BJ (cell line): ENCODE measurements at regions not wholly inside any gene's neighbourhood (a gene's known extent, or its start where the extent isn't known, plus 50 kb on each side); places are given as distances from the start of the nearest gene placed in this dataset.

Experiments
- CTCF ChIA-PET: fragments of 350-600 bp; formaldehyde crosslinking; extraction: SDS; loops from one replicate; lab custom pipeline; 2021; ENCODE audit warnings: antibody characterized with exemption, inconsistent platforms; lab: Yijun Ruan, JAX
- POLR2A ChIA-PET: fragments of 300-600 bp; sonication (Branson Sonifier 250); formaldehyde crosslinking; extraction: SDS; loops from one replicate; lab custom pipeline; 2021; ENCODE audit warnings: antibody characterized with exemption; lab: Charles Lee
- DNase-seq: peaks from one replicate; pipeline ENCODE4 v3.0.0-alpha.2; 2011; ENCODE audit warnings: low read depth
- H3K27me3 ChIP-seq: 2 replicates; pipeline ENCODE4 v1.6.0; 2011; ENCODE audit warnings: low read length; ENCODE audit not compliant: control insufficient read depth, insufficient read depth
- H3K36me3 ChIP-seq: 2 replicates; pipeline ENCODE4 v1.5.1; 2011; ENCODE audit warnings: low read length; ENCODE audit not compliant: control insufficient read depth, insufficient read depth
- H3K4me3 ChIP-seq: 2 replicates; pipeline ENCODE4 v1.5.1; 2011; ENCODE audit warnings: low read depth, mild to moderate bottlenecking, control low read depth, low read length
- TF ChIP-seq, protein P1 (sequence below): IDR thresholded peaks from 2 replicates; pipeline ENCODE4 v1.5.1; 2011; ENCODE audit warnings: low read depth, mild to moderate bottlenecking, control low read depth, inconsistent platforms, low read length, moderate library complexity; ENCODE audit not compliant: insufficient read depth

GRCh38 chr11:21839796-21840195 lies 353.1 kb upstream of the ANO5 start:
- no peak for DNase-seq
- no peak overlapping the region for H3K4me3 ChIP-seq
- POLR2A ChIA-PET, result no interaction called here
- CTCF ChIA-PET, result no interaction called here
- H3K27me3 ChIP-seq, result no peaks in the 10 kb centered on the region
- TF ChIP-seq, protein P1, sequence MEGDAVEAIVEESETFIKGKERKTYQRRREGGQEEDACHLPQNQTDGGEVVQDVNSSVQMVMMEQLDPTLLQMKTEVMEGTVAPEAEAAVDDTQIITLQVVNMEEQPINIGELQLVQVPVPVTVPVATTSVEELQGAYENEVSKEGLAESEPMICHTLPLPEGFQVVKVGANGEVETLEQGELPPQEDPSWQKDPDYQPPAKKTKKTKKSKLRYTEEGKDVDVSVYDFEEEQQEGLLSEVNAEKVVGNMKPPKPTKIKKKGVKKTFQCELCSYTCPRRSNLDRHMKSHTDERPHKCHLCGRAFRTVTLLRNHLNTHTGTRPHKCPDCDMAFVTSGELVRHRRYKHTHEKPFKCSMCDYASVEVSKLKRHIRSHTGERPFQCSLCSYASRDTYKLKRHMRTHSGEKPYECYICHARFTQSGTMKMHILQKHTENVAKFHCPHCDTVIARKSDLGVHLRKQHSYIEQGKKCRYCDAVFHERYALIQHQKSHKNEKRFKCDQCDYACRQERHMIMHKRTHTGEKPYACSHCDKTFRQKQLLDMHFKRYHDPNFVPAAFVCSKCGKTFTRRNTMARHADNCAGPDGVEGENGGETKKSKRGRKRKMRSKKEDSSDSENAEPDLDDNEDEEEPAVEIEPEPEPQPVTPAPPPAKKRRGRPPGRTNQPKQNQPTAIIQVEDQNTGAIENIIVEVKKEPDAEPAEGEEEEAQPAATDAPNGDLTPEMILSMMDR, result no peak
- no peaks in the 10 kb centered on the region for H3K36me3 ChIP-seq

DNA sequence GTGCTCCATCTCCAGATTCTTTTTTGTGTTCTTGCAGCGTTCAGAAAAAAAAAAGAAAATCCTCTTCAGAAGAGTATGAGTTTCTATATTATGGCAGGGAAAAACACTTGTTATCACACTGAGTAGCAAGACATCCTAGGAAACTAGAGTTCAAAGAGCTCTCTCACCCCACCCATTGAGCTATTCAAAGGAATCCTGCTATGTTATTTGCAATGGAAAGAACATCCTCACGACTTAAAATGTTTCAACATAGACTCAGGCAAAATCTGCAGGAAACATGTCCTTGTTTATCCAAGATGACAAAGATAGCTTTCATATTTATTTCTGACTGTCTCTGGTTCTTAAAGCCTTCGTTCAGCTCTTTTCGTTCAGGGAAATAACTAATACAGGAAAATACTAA lies 331.6 kb upstream of the ANO5 start:
- no peak overlapping the region for H3K4me3 ChIP-seq
- POLR2A ChIA-PET, result interaction anchor here (0.7 kb wide), 1 partner anchor 41 kb away, joined by 3 read pairs; no protein-coding TSS in a partner anchor
- H3K27me3 ChIP-seq, result no peaks in the 10 kb centered on the region
- TF ChIP-seq, protein P1, result no peak
- CTCF ChIA-PET, result no interaction called here
- no peak for DNase-seq
- no peaks in the 10 kb centered on the region for H3K36me3 ChIP-seq

DNA sequence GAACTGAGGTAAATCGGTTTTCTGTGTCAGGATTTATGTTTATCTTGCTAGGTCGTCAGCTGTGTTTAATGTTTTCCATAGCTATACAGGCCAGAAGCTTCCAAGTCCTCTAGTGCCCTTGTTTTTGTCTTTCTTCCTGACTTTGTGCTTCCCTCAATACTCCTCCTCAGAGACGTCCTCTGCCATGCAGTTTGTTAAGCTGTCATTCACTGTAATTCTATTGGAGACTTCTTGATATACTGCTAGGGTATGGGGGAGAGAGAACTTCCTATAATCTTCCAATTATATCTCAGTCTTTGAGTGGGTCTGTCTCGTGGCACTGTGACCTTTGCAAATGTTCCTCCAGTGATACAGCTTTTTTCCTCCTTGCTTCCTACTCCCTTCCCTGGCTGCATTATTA lies 327.3 kb upstream of the ANO5 start:
- DNase-seq, result no peak
- H3K27me3 ChIP-seq, result no peaks in the 10 kb centered on the region
- TF ChIP-seq, protein P1, result no peak
- CTCF ChIA-PET, result no interaction called here
- POLR2A ChIA-PET, result no interaction called here
- H3K4me3 ChIP-seq, result no peak overlapping the region
- H3K36me3 ChIP-seq, result no peaks in the 10 kb centered on the region

DNA sequence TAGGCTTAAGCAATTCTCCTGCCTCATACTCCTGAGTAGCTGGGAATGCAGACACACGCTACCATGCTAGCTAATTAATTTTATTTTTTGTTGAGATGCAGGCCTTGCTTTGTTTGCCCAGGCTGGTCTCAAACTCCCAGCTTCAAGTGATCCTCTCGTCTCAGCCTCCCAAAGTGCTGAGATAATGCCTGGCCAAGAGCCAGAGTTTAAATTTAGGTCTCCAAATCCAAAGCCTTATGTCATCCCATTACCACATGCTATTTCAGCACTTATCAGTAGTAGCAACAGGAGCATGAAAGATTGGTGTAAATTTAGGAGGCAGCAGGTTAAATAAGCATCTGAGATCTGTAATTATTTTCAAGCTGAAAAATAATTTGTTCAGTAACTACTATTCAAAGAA lies 326.1 kb upstream of the ANO5 start:
- H3K36me3 ChIP-seq, result no peaks in the 10 kb centered on the region
- CTCF ChIA-PET, result no interaction called here
- TF ChIP-seq, protein P1, result no peak
- POLR2A ChIA-PET, result interaction anchor here (0.6 kb wide), 1 partner anchor 178 kb away, joined by 3 read pairs; no protein-coding TSS in a partner anchor
- no peak for DNase-seq
- no peak overlapping the region for H3K4me3 ChIP-seq
- no peaks in the 10 kb centered on the region for H3K27me3 ChIP-seq

DNA sequence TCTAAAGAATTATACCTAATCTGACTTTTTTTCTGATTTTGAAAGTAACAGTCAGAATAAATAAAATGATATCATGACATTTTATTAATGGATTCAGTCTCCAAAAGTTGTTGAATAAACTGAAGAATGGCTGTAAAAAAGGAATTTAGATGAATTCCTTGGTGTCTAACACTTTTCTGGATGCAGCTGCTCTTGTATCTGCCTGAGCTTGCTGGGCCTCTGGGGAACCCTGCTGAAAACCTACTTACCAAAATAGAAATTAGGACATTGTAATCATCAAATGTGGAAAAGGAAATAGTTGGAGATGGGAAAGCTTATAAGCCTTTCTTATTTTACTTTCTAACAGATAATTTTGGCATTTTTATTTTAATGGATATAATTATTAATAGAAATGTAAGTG lies 315.7 kb upstream of the ANO5 start:
- Histone ChIP-seq H3K4me3 (no peak overlapping the region), H3K27me3 (no peaks in the 10 kb centered on the region), H3K36me3 (no peaks in the 10 kb centered on the region)
- no peak for DNase-seq
- TF ChIP-seq, protein P1, result no peak
- CTCF ChIA-PET, result no interaction called here
- POLR2A ChIA-PET, result no interaction called here
